ENCODE measurements at regions not wholly inside any gene's neighbourhood (a gene's known extent, or its start where the extent isn't known, plus 50 kb on each side); places are given as distances from the start of the nearest gene placed in this dataset.

- Histone ChIP-seq H3K27me3 (ENCODE audit: control insufficient read depth in 2 of 2, insufficient read depth in 2 of 2, low read length in 2 of 2) (no peaks in the 10 kb centered on the region), H4K20me1 (ENCODE audit: insufficient read depth, low read length) (no peaks in the 10 kb centered on the region), H3K9ac (ENCODE audit: insufficient read depth, low read length, poor library complexity, severe bottlenecking) (no peak overlapping the region), H3K27ac (ENCODE audit: low read depth in 1 of 2, low read length in 2 of 2) (no peak overlapping the region), H3K4me1 (ENCODE audit: control insufficient read depth in 1 of 2, insufficient read depth in 2 of 2, low read length in 2 of 2) (no peaks in the 10 kb centered on the region), H3K9me3 (replicated peaks in 1 of 2; ENCODE audit: control insufficient read depth in 1 of 2, insufficient read depth in 1 of 2, low read length in 2 of 2) (peaks cover 0 to 9% of the 10 kb centered on the region in 2 donors), H3K36me3 (replicated peaks in 1 of 2; ENCODE audit: control insufficient read depth in 1 of 2, insufficient read depth in 2 of 2, low read length in 2 of 2) (no peaks in the 10 kb centered on the region), H3K4me3 (replicated peaks in 1 of 3; ENCODE audit: low read depth in 2 of 3, low read length in 3 of 3) (no peak overlapping the region), H2AFZ (ENCODE audit: insufficient read depth, low read depth, low read length, poor library complexity, severe bottlenecking) (no peak overlapping the region), H3K79me2 (ENCODE audit: insufficient read depth, low read length) (no peaks in the 10 kb centered on the region), H3K4me2 (replicated peaks; ENCODE audit: extremely low read depth, low read length, poor library complexity, severe bottlenecking) (no peak overlapping the region)
- intact Hi-C loops (cut with micrococcal nuclease): no loop called here
- TF ChIP-seq CTCF (IDR thresholded peaks at IDR 0.05): no peak
- Mint-ChIP-seq H3K4me1 (no peaks in the 10 kb centered on the region), H3K27ac (no peak overlapping the region), H3K36me3 (no peaks in the 10 kb centered on the region), H3K27me3 (ENCODE audit: low read depth in 3 of 3) (no peaks in the 10 kb centered on the region), H3K9me3 (peaks cover 0 to 6% (median 0%) of the 10 kb centered on the region in 7 donors), H3K4me3 (no peak overlapping the region)
- no peak for DNase-seq
Measured at GRCh38 chr3:74722211-74722610, 107.8 kb upstream of the CNTN3 start.

- Histone ChIP-seq H3K9ac (ENCODE audit: insufficient read depth, low read length, poor library complexity, severe bottlenecking) (no peak overlapping the region), H2AFZ (ENCODE audit: insufficient read depth, low read depth, low read length, poor library complexity, severe bottlenecking) (no peak overlapping the region), H3K9me3 (replicated peaks in 1 of 2; ENCODE audit: control insufficient read depth in 1 of 2, insufficient read depth in 1 of 2, low read length in 2 of 2) (peaks cover 0 to 14% of the 10 kb centered on the region in 2 donors), H3K36me3 (replicated peaks in 1 of 2; ENCODE audit: control insufficient read depth in 1 of 2, insufficient read depth in 2 of 2, low read length in 2 of 2) (no peaks in the 10 kb centered on the region), H3K27me3 (ENCODE audit: control insufficient read depth in 2 of 2, insufficient read depth in 2 of 2, low read length in 2 of 2) (no peaks in the 10 kb centered on the region), H3K79me2 (ENCODE audit: insufficient read depth, low read length) (no peaks in the 10 kb centered on the region), H3K4me2 (replicated peaks; ENCODE audit: extremely low read depth, low read length, poor library complexity, severe bottlenecking) (no peak overlapping the region), H3K27ac (ENCODE audit: low read depth in 1 of 2, low read length in 2 of 2) (no peak overlapping the region), H3K4me3 (replicated peaks in 1 of 3; ENCODE audit: low read depth in 2 of 3, low read length in 3 of 3) (no peak overlapping the region), H4K20me1 (ENCODE audit: insufficient read depth, low read length) (no peaks in the 10 kb centered on the region), H3K4me1 (ENCODE audit: control insufficient read depth in 1 of 2, insufficient read depth in 2 of 2, low read length in 2 of 2) (no peaks in the 10 kb centered on the region)
- H3K36me3 Mint-ChIP-seq: no peaks in the 10 kb centered on the region
- 69% methylated on average over 2 of the region's 4 CpGs for WGBS (ENCODE audit: insufficient coverage)
- intact Hi-C loops (cut with micrococcal nuclease): no loop called here
- no peak overlapping the region for H3K4me3 Mint-ChIP-seq
- DNase-seq: no peak
- no peaks in the 10 kb centered on the region for H3K4me1 Mint-ChIP-seq
- H3K27me3 Mint-ChIP-seq (ENCODE audit: low read depth in 3 of 3): no peaks in the 10 kb centered on the region
- H3K9me3 Mint-ChIP-seq: peaks cover 0 to 14% (median 6%) of the 10 kb centered on the region in 7 donors
- TF ChIP-seq CTCF (IDR thresholded peaks at IDR 0.05): no peak
- H3K27ac Mint-ChIP-seq: no peak overlapping the region
Measured at GRCh38 chr3:74713977-74714376, 99.5 kb upstream of the CNTN3 start.

Measured in CD14-positive monocyte (primary cell).